GM21360 (cell line): ENCODE measurements at regions not wholly inside any gene's neighbourhood (a gene's known extent, or its start where the extent isn't known, plus 50 kb on each side); places are given as distances from the start of the nearest gene placed in this dataset.

Experiments
- ATAC-seq: cut with Tn5 transposase; IDR thresholded peaks from one replicate; pipeline ENCODE4 v1.9.1; 2021; ENCODE audit warnings: mild to moderate bottlenecking, moderate library complexity; ENCODE audit not compliant: unreplicated experiment

GRCh38 chr15:70180186-70180875 lies 82.6 kb upstream of the TLE3 start:
- no peak for ATAC-seq

GRCh38 chr15:70179309-70179892 lies 81.7 kb upstream of the TLE3 start:
- no peak for ATAC-seq

GRCh38 chr15:70178335-70179084 lies 80.8 kb upstream of the TLE3 start:
- ATAC-seq, result no peak

- ATAC-seq, result no peak
These were observed 75.0 kb upstream of the TLE3 start for GRCh38 chr15:70172566-70173225.

GRCh38 chr15:70172124-70172523 lies 74.4 kb upstream of the TLE3 start:
- no peak for ATAC-seq

GRCh38 chr15:70171256-70171886 lies 73.7 kb upstream of the TLE3 start:
- no peak for ATAC-seq

GRCh38 chr15:70170096-70170699 lies 72.5 kb upstream of the TLE3 start:
- ATAC-seq, result no peak

- no peak for ATAC-seq
These were observed 71.4 kb upstream of the TLE3 start for GRCh38 chr15:70169147-70169546.

- ATAC-seq, result no peak
These were observed 69.4 kb upstream of the TLE3 start for GRCh38 chr15:70167155-70167554.

GRCh38 chr15:70166506-70167087 lies 68.9 kb upstream of the TLE3 start:
- ATAC-seq, result no peak

- no peak for ATAC-seq
These were observed 68.1 kb upstream of the TLE3 start for GRCh38 chr15:70165716-70166284.

GRCh38 chr15:70164910-70165715 lies 67.4 kb upstream of the TLE3 start:
- no peak for ATAC-seq

- no peak for ATAC-seq
These were observed 66.6 kb upstream of the TLE3 start for GRCh38 chr15:70164156-70164900.

GRCh38 chr15:70160803-70161565 lies 63.3 kb upstream of the TLE3 start:
- ATAC-seq, result no peak

- no peak for ATAC-seq
These were observed 62.5 kb upstream of the TLE3 start for GRCh38 chr15:70160267-70160666.

- no peak for ATAC-seq
These were observed 61.9 kb upstream of the TLE3 start for GRCh38 chr15:70159713-70160009.

GRCh38 chr15:70159001-70159712 lies 61.4 kb upstream of the TLE3 start:
- no peak for ATAC-seq
